ENCODE measurements at regions not wholly inside any gene's neighbourhood (a gene's known extent, or its start where the extent isn't known, plus 50 kb on each side); places are given as distances from the start of the nearest gene placed in this dataset.

- H3K27ac ChIP-seq (ENCODE audit: low read length): no peak overlapping the region
- no peaks in the 10 kb centered on the region for H3K4me1 ChIP-seq (ENCODE audit: control insufficient read depth, insufficient read depth, low read length)
- WGBS (ENCODE audit: insufficient coverage, insufficient read length): no CpG with 5 or more reads among the region's 79 CpGs
- no peak overlapping the region for H3K4me3 ChIP-seq (ENCODE audit: low read length)
- no peaks in the 10 kb centered on the region for H3K27me3 ChIP-seq (ENCODE audit: control insufficient read depth, insufficient read depth, low read length)
- no peak for DNase-seq (ENCODE audit: low read depth, low spot score)
- no peaks in the 10 kb centered on the region for H3K9me3 ChIP-seq (ENCODE audit: control insufficient read depth, insufficient read depth, low read length)
- no peaks in the 10 kb centered on the region for H3K36me3 ChIP-seq (ENCODE audit: control insufficient read depth, insufficient read depth, low read length)
These were observed 61.8 kb upstream of the CTDP1 start for GRCh38 chr18:79617511-79618500.

- Histone ChIP-seq H3K4me3 (ENCODE audit: low read length) (no peak overlapping the region), H3K27me3 (ENCODE audit: control insufficient read depth, insufficient read depth, low read length) (no peaks in the 10 kb centered on the region), H3K36me3 (ENCODE audit: control insufficient read depth, insufficient read depth, low read length) (no peaks in the 10 kb centered on the region), H3K9me3 (ENCODE audit: control insufficient read depth, insufficient read depth, low read length) (no peaks in the 10 kb centered on the region), H3K27ac (ENCODE audit: low read length) (no peak overlapping the region), H3K4me1 (ENCODE audit: control insufficient read depth, insufficient read depth, low read length) (no peaks in the 10 kb centered on the region)
- no peak for DNase-seq (ENCODE audit: low read depth, low spot score)
- WGBS (ENCODE audit: insufficient coverage, insufficient read length): no CpG with 5 or more reads among the region's 20 CpGs
These were observed 58.9 kb upstream of the CTDP1 start for GRCh38 chr18:79620576-79621165.

GRCh38 chr18:79621501-79621900 lies 58.1 kb upstream of the CTDP1 start:
- Histone ChIP-seq H3K9me3 (ENCODE audit: control insufficient read depth, insufficient read depth, low read length) (no peaks in the 10 kb centered on the region), H3K36me3 (ENCODE audit: control insufficient read depth, insufficient read depth, low read length) (no peaks in the 10 kb centered on the region)
- no CpG with 5 or more reads among the region's 14 CpGs for WGBS (ENCODE audit: insufficient coverage, insufficient read length)

GRCh38 chr18:79622004-79622403 lies 57.6 kb upstream of the CTDP1 start:
- H3K27ac ChIP-seq (ENCODE audit: low read length): no peak overlapping the region
- H3K9me3 ChIP-seq (ENCODE audit: control insufficient read depth, insufficient read depth, low read length): no peaks in the 10 kb centered on the region
- WGBS (ENCODE audit: insufficient coverage, insufficient read length): no CpG with 5 or more reads among the region's 4 CpGs
- DNase-seq (ENCODE audit: low read depth, low spot score): no peak
- no peaks in the 10 kb centered on the region for H3K36me3 ChIP-seq (ENCODE audit: control insufficient read depth, insufficient read depth, low read length)
- H3K4me1 ChIP-seq (ENCODE audit: control insufficient read depth, insufficient read depth, low read length): no peaks in the 10 kb centered on the region
- no peaks in the 10 kb centered on the region for H3K27me3 ChIP-seq (ENCODE audit: control insufficient read depth, insufficient read depth, low read length)
- no peak overlapping the region for H3K4me3 ChIP-seq (ENCODE audit: low read length)

More at GRCh38 chr18:79621501-79621900, 58.1 kb upstream of the CTDP1 start:
- no peaks in the 10 kb centered on the region for H3K27me3 ChIP-seq (ENCODE audit: control insufficient read depth, insufficient read depth, low read length)
- no peak overlapping the region for H3K4me3 ChIP-seq (ENCODE audit: low read length)
- no peak for DNase-seq (ENCODE audit: low read depth, low spot score)
- no peak overlapping the region for H3K27ac ChIP-seq (ENCODE audit: low read length)
- H3K4me1 ChIP-seq (ENCODE audit: control insufficient read depth, insufficient read depth, low read length): no peaks in the 10 kb centered on the region

- Histone ChIP-seq H3K27me3 (ENCODE audit: control insufficient read depth, insufficient read depth, low read length) (no peaks in the 10 kb centered on the region), H3K4me3 (ENCODE audit: low read length) (no peak overlapping the region), H3K27ac (ENCODE audit: low read length) (no peak overlapping the region), H3K36me3 (ENCODE audit: control insufficient read depth, insufficient read depth, low read length) (no peaks in the 10 kb centered on the region), H3K4me1 (ENCODE audit: control insufficient read depth, insufficient read depth, low read length) (no peaks in the 10 kb centered on the region), H3K9me3 (ENCODE audit: control insufficient read depth, insufficient read depth, low read length) (no peaks in the 10 kb centered on the region)
- WGBS (ENCODE audit: insufficient coverage, insufficient read length): no CpG with 5 or more reads among the region's 8 CpGs
- DNase-seq (ENCODE audit: low read depth, low spot score): no peak
These were observed 55.0 kb upstream of the CTDP1 start for GRCh38 chr18:79624356-79625170.

- no CpG with 5 or more reads among the region's 17 CpGs for WGBS (ENCODE audit: insufficient coverage, insufficient read length)
- DNase-seq (ENCODE audit: low read depth, low spot score): no peak
- H3K4me1 ChIP-seq (ENCODE audit: control insufficient read depth, insufficient read depth, low read length): no peaks in the 10 kb centered on the region
- no peaks in the 10 kb centered on the region for H3K9me3 ChIP-seq (ENCODE audit: control insufficient read depth, insufficient read depth, low read length)
- no peak overlapping the region for H3K27ac ChIP-seq (ENCODE audit: low read length)
- no peaks in the 10 kb centered on the region for H3K36me3 ChIP-seq (ENCODE audit: control insufficient read depth, insufficient read depth, low read length)
- H3K4me3 ChIP-seq (ENCODE audit: low read length): no peak overlapping the region
- H3K27me3 ChIP-seq (ENCODE audit: control insufficient read depth, insufficient read depth, low read length): no peaks in the 10 kb centered on the region
These were observed 54.2 kb upstream of the CTDP1 start for GRCh38 chr18:79625195-79625923.

GRCh38 chr18:79625924-79626561 lies 53.6 kb upstream of the CTDP1 start:
- Histone ChIP-seq H3K4me1 (ENCODE audit: control insufficient read depth, insufficient read depth, low read length) (no peaks in the 10 kb centered on the region), H3K4me3 (ENCODE audit: low read length) (no peak overlapping the region), H3K36me3 (ENCODE audit: control insufficient read depth, insufficient read depth, low read length) (no peaks in the 10 kb centered on the region), H3K9me3 (ENCODE audit: control insufficient read depth, insufficient read depth, low read length) (no peaks in the 10 kb centered on the region), H3K27ac (ENCODE audit: low read length) (no peak overlapping the region), H3K27me3 (ENCODE audit: control insufficient read depth, insufficient read depth, low read length) (no peaks in the 10 kb centered on the region)
- no peak for DNase-seq (ENCODE audit: low read depth, low spot score)
- no CpG with 5 or more reads among the region's 26 CpGs for WGBS (ENCODE audit: insufficient coverage, insufficient read length)

GRCh38 chr18:79626905-79627749 lies 52.5 kb upstream of the CTDP1 start:
- H3K27ac ChIP-seq (ENCODE audit: low read length): no peak overlapping the region
- H3K36me3 ChIP-seq (ENCODE audit: control insufficient read depth, insufficient read depth, low read length): no peaks in the 10 kb centered on the region
- no peaks in the 10 kb centered on the region for H3K4me1 ChIP-seq (ENCODE audit: control insufficient read depth, insufficient read depth, low read length)
- no peak overlapping the region for H3K4me3 ChIP-seq (ENCODE audit: low read length)
- H3K9me3 ChIP-seq (ENCODE audit: control insufficient read depth, insufficient read depth, low read length): no peaks in the 10 kb centered on the region
- H3K27me3 ChIP-seq (ENCODE audit: control insufficient read depth, insufficient read depth, low read length): no peaks in the 10 kb centered on the region
- no CpG with 5 or more reads among the region's 45 CpGs for WGBS (ENCODE audit: insufficient coverage, insufficient read length)
- DNase-seq (ENCODE audit: low read depth, low spot score): no peak

GRCh38 chr18:79627750-79628294 lies 51.8 kb upstream of the CTDP1 start:
- H3K4me1 ChIP-seq (ENCODE audit: control insufficient read depth, insufficient read depth, low read length): no peaks in the 10 kb centered on the region

More at GRCh38 chr18:79627750-79628294, 51.8 kb upstream of the CTDP1 start:
- Histone ChIP-seq H3K9me3 (ENCODE audit: control insufficient read depth, insufficient read depth, low read length) (no peaks in the 10 kb centered on the region), H3K27me3 (ENCODE audit: control insufficient read depth, insufficient read depth, low read length) (no peaks in the 10 kb centered on the region), H3K4me3 (ENCODE audit: low read length) (no peak overlapping the region), H3K27ac (ENCODE audit: low read length) (no peak overlapping the region), H3K36me3 (ENCODE audit: control insufficient read depth, insufficient read depth, low read length) (no peaks in the 10 kb centered on the region)
- no peak for DNase-seq (ENCODE audit: low read depth, low spot score)
- WGBS (ENCODE audit: insufficient coverage, insufficient read length): no CpG with 5 or more reads among the region's 19 CpGs

Data from iPS DF 6.9 (cell line).